H1 (cell line): ENCODE measurements at regions not wholly inside any gene's neighbourhood (a gene's known extent, or its start where the extent isn't known, plus 50 kb on each side); places are given as distances from the start of the nearest gene placed in this dataset.

Experiments
- CTCF ChIA-PET: fragments of 300-600 bp; sonication (Branson Sonifier 250); formaldehyde crosslinking; loops from one replicate; lab custom pipeline; 2021; ENCODE audit not compliant: partially characterized antibody; lab: Charles Lee
- POLR2A ChIA-PET: fragments of 300-600 bp; sonication (Branson Sonifier 250); formaldehyde crosslinking; loops from one replicate; lab custom pipeline; 2021; ENCODE audit warnings: inconsistent platforms; ENCODE audit not compliant: partially characterized antibody; lab: Charles Lee
- DNase-seq, 2 experiments: peaks; one replicate each; pipeline versions ENCODE4 v3.0.0 to v3.0.0-alpha.2; 2010 to 2022; ENCODE audit warnings: low spot score in 2 of 2, low read depth in 1 of 2, mixed read lengths in 1 of 2
- FAIRE-seq: peaks from 2 replicates; lab custom pipeline; 2011; peaks lifted over from hg19 to GRCh38; lab: Jason Lieb, UNC
- H2AFZ ChIP-seq: 2 replicates; pipeline ENCODE4 v1.8.1; 2012; ENCODE audit warnings: low read length, inconsistent platforms
- H2AK5ac ChIP-seq: 2 replicates; pipeline ENCODE4 v1.6.1; 2013; ENCODE audit warnings: low read depth, low read length
- H2BK120ac ChIP-seq: replicated peaks from 2 replicates; pipeline ENCODE3; 2013; ENCODE audit warnings: low read depth, low read length, inconsistent platforms
- H2BK12ac ChIP-seq: 2 replicates; pipeline ENCODE4 v1.6.1; 2013; ENCODE audit warnings: low read depth, low read length
- H2BK15ac ChIP-seq: 2 replicates; pipeline ENCODE4 v1.6.1; 2013; ENCODE audit warnings: low read length
- H2BK20ac ChIP-seq: 2 replicates; pipeline ENCODE4 v1.6.1; 2013; ENCODE audit warnings: low read length
- H2BK5ac ChIP-seq: 2 replicates; pipeline ENCODE4 v1.6.1; 2013; ENCODE audit warnings: low read depth, low read length
- H3K14ac ChIP-seq: 2 replicates; pipeline ENCODE4 v1.6.1; 2013; ENCODE audit warnings: inconsistent platforms; ENCODE audit not compliant: insufficient read length
- H3K18ac ChIP-seq: 2 replicates; pipeline ENCODE4 v1.6.1; 2013; ENCODE audit warnings: low read length; ENCODE audit errors: extremely low read depth
- H3K23ac ChIP-seq: 2 replicates; pipeline ENCODE4 v1.6.1; 2013; ENCODE audit warnings: inconsistent platforms; ENCODE audit not compliant: insufficient read length
- H3K23me2 ChIP-seq: 2 replicates; pipeline ENCODE4 v1.6.1; 2013; ENCODE audit warnings: low read depth, low read length
- H3K27ac ChIP-seq: 2 replicates; pipeline ENCODE4 v1.6.1; 2011; ENCODE audit warnings: low read depth, low read length, inconsistent platforms
- H3K27me3 ChIP-seq, 4 experiments: replicated peaks in 1 of 4; 1 replicate in 1 of 4; 2 replicates in 3 of 4; pipeline versions ENCODE4 v1.6.1 to v1.8.1; 2011 to 2013; ENCODE audit warnings: low read length in 3 of 4, mild to moderate bottlenecking in 3 of 4, inconsistent platforms in 2 of 4, mixed read lengths in 2 of 4, moderate library complexity in 1 of 4; ENCODE audit not compliant: control insufficient read depth in 3 of 4, insufficient read depth in 3 of 4; ENCODE audit errors: extremely low read depth in 1 of 4
- H3K36me3 ChIP-seq, 4 experiments: 2 replicates each; pipeline versions ENCODE4 v1.6.1 to v1.8.1; 2011 to 2013; ENCODE audit warnings: mild to moderate bottlenecking in 4 of 4, low read length in 3 of 4, moderate library complexity in 2 of 4, control low read depth in 1 of 4, inconsistent platforms in 1 of 4; ENCODE audit not compliant: insufficient read depth in 4 of 4, control insufficient read depth in 2 of 4
- H3K4ac ChIP-seq: replicated peaks from 2 replicates; pipeline ENCODE3; 2013; ENCODE audit warnings: low read length, low read depth, mixed read lengths, inconsistent platforms; ENCODE audit not compliant: insufficient read length
- H3K4me1 ChIP-seq, 4 experiments: replicated peaks in 1 of 4; 1 replicate in 1 of 4; 2 replicates in 3 of 4; pipeline versions ENCODE4 v1.6.1 to v1.8.1; 2011 to 2013; ENCODE audit warnings: low read length in 3 of 4, inconsistent platforms in 2 of 4, mixed read lengths in 1 of 4; ENCODE audit not compliant: insufficient read depth in 4 of 4, control insufficient read depth in 3 of 4
- H3K4me2 ChIP-seq, 2 experiments: 2 replicates each; pipeline versions ENCODE4 v1.6.1 to v1.8.1; 2011 to 2013; ENCODE audit warnings: low read depth in 2 of 2, low read length in 2 of 2, control low read depth in 1 of 2, inconsistent platforms in 1 of 2, mild to moderate bottlenecking in 1 of 2; ENCODE audit not compliant: insufficient read depth in 1 of 2
- H3K4me3 ChIP-seq, 4 experiments: fragments of 200-600, 300-600 bp in 1 of 4; sonication (generic), shearing (Covaris generic), sonication (Bioruptor Twin) in 1 of 4; 2 replicates each; pipeline versions ENCODE4 v1.5.1 to v1.8.1; 2011 to 2016; ENCODE audit warnings: low read length in 4 of 4, low read depth in 3 of 4, control low read depth in 2 of 4, inconsistent platforms in 2 of 4, mild to moderate bottlenecking in 2 of 4, mixed read lengths in 1 of 4, moderate library complexity in 1 of 4; ENCODE audit not compliant: insufficient read depth in 2 of 4; ENCODE audit errors: extremely low read depth in 1 of 4
- H3K56ac ChIP-seq: replicated peaks from 2 replicates; pipeline ENCODE3; 2013; ENCODE audit warnings: low read depth, mild to moderate bottlenecking, mixed read lengths, low read length, inconsistent platforms; ENCODE audit not compliant: insufficient read length
- H3K79me1 ChIP-seq: 2 replicates; pipeline ENCODE4 v1.6.1; 2013; ENCODE audit warnings: low read depth, low read length, control low read depth
- H3K79me2 ChIP-seq, 2 experiments: 2 replicates each; pipeline versions ENCODE4 v1.6.1 to v1.8.1; 2012 to 2013; ENCODE audit warnings: low read length in 2 of 2, mild to moderate bottlenecking in 2 of 2, inconsistent platforms in 1 of 2; ENCODE audit not compliant: insufficient read depth in 2 of 2, control insufficient read depth in 1 of 2
- H3K9ac ChIP-seq, 4 experiments: replicated peaks in 1 of 4; 1 replicate in 1 of 4; 2 replicates in 3 of 4; pipeline versions ENCODE4 v1.6.1 to v1.8.1; 2011 to 2013; ENCODE audit warnings: low read depth in 3 of 4, low read length in 3 of 4, control low read depth in 2 of 4, mild to moderate bottlenecking in 2 of 4, moderate library complexity in 2 of 4, inconsistent platforms in 1 of 4; ENCODE audit errors: extremely low read depth in 1 of 4
- H3K9me3 ChIP-seq, 2 experiments: 2 replicates each; pipeline versions ENCODE4 v1.6.1 to v1.8.1; 2012 to 2013; ENCODE audit warnings: mild to moderate bottlenecking in 2 of 2, moderate library complexity in 2 of 2, control low read depth in 1 of 2, inconsistent platforms in 1 of 2, low read depth in 1 of 2, low read length in 1 of 2, mixed read lengths in 1 of 2; ENCODE audit not compliant: insufficient read depth in 2 of 2
- H4K20me1 ChIP-seq, 2 experiments: replicated peaks in 1 of 2; 2 replicates each; pipeline versions ENCODE3 to v1.8.1; 2011 to 2013; ENCODE audit warnings: inconsistent platforms in 2 of 2, low read length in 2 of 2, mild to moderate bottlenecking in 1 of 2; ENCODE audit not compliant: insufficient read depth in 2 of 2, control insufficient read depth in 1 of 2
- H4K5ac ChIP-seq: 2 replicates; pipeline ENCODE4 v1.6.1; 2013; ENCODE audit warnings: low read length, low read depth, mixed read lengths, inconsistent platforms; ENCODE audit not compliant: insufficient read length
- H4K8ac ChIP-seq: 2 replicates; pipeline ENCODE4 v1.8.0; 2013; ENCODE audit warnings: mild to moderate bottlenecking, moderate library complexity, low read length, inconsistent platforms; ENCODE audit not compliant: insufficient read depth; ENCODE audit errors: extremely low read depth
- H4K91ac ChIP-seq: replicated peaks from 2 replicates; pipeline ENCODE3; 2013; ENCODE audit warnings: low read length, mixed read lengths, inconsistent platforms; ENCODE audit not compliant: insufficient read length
- MAFK ChIP-seq: IDR thresholded peaks from 2 replicates; pipeline ENCODE4 v1.6.1; 2012; ENCODE audit warnings: low read depth, mild to moderate bottlenecking, improper control_type of control experiment, low read length
- RNF2 ChIP-seq: fragments of 200-900, 300-1000 bp; sonication (generic); IDR thresholded peaks from 2 replicates; pipeline ENCODE4 v1.7.1; 2016; ENCODE audit warnings: borderline replicate concordance, low read depth, mild to moderate bottlenecking, antibody characterized with exemption, low read length; ENCODE audit not compliant: poor library complexity, severe bottlenecking; ENCODE audit errors: missing control alignments

DNA sequence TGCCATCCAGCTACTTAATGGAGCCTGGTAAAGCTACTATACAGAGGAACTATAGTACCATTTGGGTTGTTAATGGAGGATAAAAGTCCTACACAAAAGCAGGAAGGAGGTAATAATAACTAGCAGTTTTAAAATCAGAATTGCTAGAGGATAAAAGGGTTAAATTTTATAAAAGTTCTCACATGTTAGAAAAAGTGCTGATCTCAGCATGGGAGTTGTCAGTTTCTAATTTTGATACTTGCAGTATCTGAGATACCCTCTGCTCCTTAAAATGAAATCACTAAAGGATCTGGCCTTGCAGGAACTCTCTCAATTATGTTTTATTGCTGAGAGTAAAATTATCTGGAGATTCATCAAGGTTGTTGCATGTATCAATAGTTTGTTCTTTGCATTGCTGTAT, 272.2 kb upstream of the GYPC start:
- Histone ChIP-seq H3K18ac (no peak overlapping the region), H2AFZ (no peak overlapping the region), H3K4me1 (peaks cover 0 to 5% (median 1%) of the 10 kb centered on the region in 4 experiments; a peak in 3 of 7 replicates), H3K9ac (no peak overlapping the region), H2BK20ac (no peak overlapping the region), H3K23me2 (no peaks in the 10 kb centered on the region), H3K27me3 (no peaks in the 10 kb centered on the region), H3K14ac (no peak overlapping the region), H2BK12ac (no peak overlapping the region), H4K5ac (no peak overlapping the region), H2BK15ac (no peak overlapping the region)
- POLR2A ChIA-PET = no interaction called here
- FAIRE-seq = no peak
- peak; percentile 21; the same call in 1 of the 2 replicates for TF ChIP-seq MAFK
- no peak for TF ChIP-seq RNF2
- TF ChIP-seq, all 59 proteins: peak for 1
- no peak overlapping the region for H4K91ac ChIP-seq
- H3K4ac ChIP-seq = no peak overlapping the region
- no peak for DNase-seq
- H4K8ac ChIP-seq = no peak overlapping the region
- H3K79me2 ChIP-seq = no peaks in the 10 kb centered on the region
- H3K4me3 ChIP-seq = no peak overlapping the region
- no peaks in the 10 kb centered on the region for H3K36me3 ChIP-seq
- no peak overlapping the region for H2BK5ac ChIP-seq
- H2AK5ac ChIP-seq = no peak overlapping the region
- no peaks in the 10 kb centered on the region for H3K79me1 ChIP-seq
- H3K56ac ChIP-seq = no peak overlapping the region
- peaks cover 10 to 18% of the 10 kb centered on the region in 2 experiments for H3K9me3 ChIP-seq
- no peak overlapping the region for H2BK120ac ChIP-seq
- H3K23ac ChIP-seq = no peak overlapping the region
- H3K4me2 ChIP-seq = no peak overlapping the region
- H4K20me1 ChIP-seq = no peaks in the 10 kb centered on the region
- CTCF ChIA-PET = interaction anchor here (1.2 kb wide), 1 partner anchor 15 kb away, joined by 3 read pairs; no protein-coding TSS in a partner anchor
- no peak overlapping the region for H3K27ac ChIP-seq
